H9 (cell line): ENCODE measurements at regions not wholly inside any gene's neighbourhood (a gene's known extent, or its start where the extent isn't known, plus 50 kb on each side); places are given as distances from the start of the nearest gene placed in this dataset.

ENCODE experiments used
- DNase-seq: peaks from one replicate; pipeline ENCODE4 v3.0.0-alpha.2; 2017
- H2AFZ ChIP-seq: one replicate; pipeline ENCODE4 v1.6.1; 2013; ENCODE audit warnings: mild to moderate bottlenecking, low read length, control low read depth, moderate library complexity
- H2AK5ac ChIP-seq: 2 replicates; pipeline ENCODE4 v1.6.1; 2013; ENCODE audit warnings: low read length, control low read depth, mixed read lengths; ENCODE audit not compliant: insufficient read length
- H2BK120ac ChIP-seq: one replicate; pipeline ENCODE4 v1.6.1; 2013; ENCODE audit warnings: low read depth, mild to moderate bottlenecking, low read length, control low read depth, inconsistent platforms; ENCODE audit not compliant: poor library complexity, severe bottlenecking
- H2BK12ac ChIP-seq: 2 replicates; pipeline ENCODE4 v1.6.1; 2013; ENCODE audit warnings: low read length, control low read depth, mixed read lengths, low read depth; ENCODE audit not compliant: insufficient read length
- H2BK15ac ChIP-seq: 2 replicates; pipeline ENCODE4 v1.6.1; 2013; ENCODE audit warnings: low read depth, low read length, control low read depth
- H2BK20ac ChIP-seq: one replicate; pipeline ENCODE4 v1.6.1; 2013; ENCODE audit warnings: low read depth, mild to moderate bottlenecking, low read length, control low read depth, inconsistent platforms; ENCODE audit not compliant: poor library complexity, severe bottlenecking
- H2BK5ac ChIP-seq: 2 replicates; pipeline ENCODE4 v1.6.1; 2013; ENCODE audit warnings: low read length, control low read depth, mixed read lengths; ENCODE audit not compliant: insufficient read length
- H3K14ac ChIP-seq: 2 replicates; pipeline ENCODE4 v1.6.1; 2013; ENCODE audit warnings: low read length, control low read depth; ENCODE audit not compliant: insufficient read depth
- H3K18ac ChIP-seq: 2 replicates; pipeline ENCODE4 v1.6.1; 2013; ENCODE audit warnings: low read depth, mild to moderate bottlenecking, mixed read lengths, low read length, control low read depth; ENCODE audit not compliant: insufficient read length
- H3K23ac ChIP-seq: 2 replicates; pipeline ENCODE4 v1.6.1; 2013; ENCODE audit warnings: low read length, control low read depth, mixed read lengths, low read depth; ENCODE audit not compliant: insufficient read length
- H3K23me2 ChIP-seq: 2 replicates; pipeline ENCODE4 v1.6.1; 2013; ENCODE audit warnings: low read depth, mild to moderate bottlenecking, mixed read lengths, low read length, control low read depth; ENCODE audit not compliant: insufficient read length, poor library complexity, severe bottlenecking
- H3K27ac ChIP-seq: 2 replicates; pipeline ENCODE4 v1.5.1; 2013; ENCODE audit warnings: low read length, control low read depth, mixed read lengths, low read depth; ENCODE audit not compliant: insufficient read length
- H3K27me3 ChIP-seq: 2 replicates; pipeline ENCODE4 v1.6.1; 2013; ENCODE audit warnings: low read length, control low read depth, inconsistent platforms; ENCODE audit not compliant: insufficient read depth
- H3K4ac ChIP-seq: 2 replicates; pipeline ENCODE4 v1.6.1; 2013; ENCODE audit warnings: low read depth, mild to moderate bottlenecking, control low read depth, inconsistent platforms, low read length, moderate library complexity
- H3K4me1 ChIP-seq: 2 replicates; pipeline ENCODE4 v1.6.1; 2013; ENCODE audit warnings: low read length, control low read depth, inconsistent platforms; ENCODE audit not compliant: insufficient read depth
- H3K4me2 ChIP-seq: 2 replicates; pipeline ENCODE4 v1.6.1; 2013; ENCODE audit warnings: low read length, control low read depth, mixed read lengths; ENCODE audit not compliant: insufficient read length, insufficient read depth
- H3K56ac ChIP-seq: 2 replicates; pipeline ENCODE4 v1.6.1; 2013; ENCODE audit warnings: low read depth, mild to moderate bottlenecking, mixed read lengths, low read length, control low read depth; ENCODE audit not compliant: insufficient read length
- H3K79me1 ChIP-seq: 2 replicates; pipeline ENCODE4 v1.6.1; 2013; ENCODE audit warnings: low read depth, mild to moderate bottlenecking, moderate library complexity, low read length, control low read depth, inconsistent platforms; ENCODE audit not compliant: insufficient read depth, poor library complexity, severe bottlenecking
- H3K79me2 ChIP-seq: 2 replicates; pipeline ENCODE4 v1.6.1; 2013; ENCODE audit warnings: low read length, control low read depth, inconsistent platforms; ENCODE audit not compliant: insufficient read depth
- H3K9ac ChIP-seq: 2 replicates; pipeline ENCODE4 v1.6.1; 2013; ENCODE audit warnings: low read length, control low read depth, mixed read lengths; ENCODE audit not compliant: insufficient read length; ENCODE audit errors: extremely low read depth
- H3K9me3 ChIP-seq: one replicate; pipeline ENCODE4 v1.6.1; 2013; ENCODE audit warnings: low read depth, low read length, inconsistent platforms; ENCODE audit not compliant: control insufficient read depth
- H3T11ph ChIP-seq: one replicate; pipeline ENCODE4 v1.6.1; 2013; ENCODE audit warnings: mild to moderate bottlenecking, low read length, control low read depth, inconsistent platforms
- H4K20me1 ChIP-seq: one replicate; pipeline ENCODE4 v1.6.1; 2013; ENCODE audit not compliant: control insufficient read depth, insufficient read length, insufficient read depth
- H4K5ac ChIP-seq: 2 replicates; pipeline ENCODE4 v1.6.1; 2013; ENCODE audit warnings: low read depth, mild to moderate bottlenecking, mixed read lengths, low read length, control low read depth; ENCODE audit not compliant: insufficient read length
- H4K8ac ChIP-seq: replicated peaks from 2 replicates; pipeline ENCODE4 v1.6.1; 2013; ENCODE audit warnings: low read length, control low read depth, mixed read lengths, low read depth; ENCODE audit not compliant: insufficient read length
- H4K91ac ChIP-seq: 2 replicates; pipeline ENCODE4 v1.6.1; 2013; ENCODE audit warnings: low read depth, mild to moderate bottlenecking, moderate library complexity, mixed read lengths, low read length, control low read depth; ENCODE audit not compliant: insufficient read length
- H3K27ac Mint-ChIP-seq, 3 experiments: 2 replicates in 2 of 3; 3 replicates in 1 of 3; pipeline ENCODE4 v1.8.0; 2020 to 2021; ENCODE audit warnings: mixed read lengths in 3 of 3, mild to moderate bottlenecking in 1 of 3, moderate library complexity in 1 of 3
- H3K27me3 Mint-ChIP-seq: 2 replicates; pipeline ENCODE4 v1.8.0; 2021; ENCODE audit warnings: low read depth, mild to moderate bottlenecking, moderate library complexity, mixed read lengths
- H3K36me3 Mint-ChIP-seq, 3 experiments: 2 replicates in 2 of 3; 3 replicates in 1 of 3; pipeline ENCODE4 v1.8.0; 2020 to 2021; ENCODE audit warnings: low read depth in 3 of 3, mixed read lengths in 3 of 3; ENCODE audit not compliant: insufficient read depth in 1 of 3
- H3K4me1 Mint-ChIP-seq, 2 experiments: 2 replicates each; pipeline ENCODE4 v1.8.0; 2020; ENCODE audit warnings: mixed read lengths in 2 of 2
- H3K4me3 Mint-ChIP-seq, 2 experiments: 2 replicates in 1 of 2; 3 replicates in 1 of 2; pipeline ENCODE4 v1.8.0; 2020 to 2021; ENCODE audit warnings: mild to moderate bottlenecking in 2 of 2, mixed read lengths in 2 of 2, moderate library complexity in 1 of 2
- H3K9me3 Mint-ChIP-seq, 2 experiments: 2 replicates in 1 of 2; 3 replicates in 1 of 2; pipeline ENCODE4 v1.8.0; 2020; ENCODE audit warnings: mild to moderate bottlenecking in 2 of 2, mixed read lengths in 2 of 2, moderate library complexity in 1 of 2
- CTCF ChIP-seq: fragments of 200-600 bp; sonication (generic); conservative IDR thresholded peaks from 3 replicates; pipeline ENCODE4 v1.8.0; 2021; ENCODE audit warnings: antibody characterized with exemption, mild to moderate bottlenecking
- WGBS: extraction: QIAGEN DNeasy Blood & Tissue Kit; methylation state at CpG from one replicate; pipeline ENCODE4 v1.1.7; 2013; ENCODE audit warnings: missing lambda C conversion rate, low lambda C conversion rate, mixed read lengths; ENCODE audit not compliant: insufficient read length; ENCODE audit errors: extremely low coverage; 5-methylcytosine and 5-hydroxymethylcytosine counted together

GRCh38 chr9:89749500-89750116, 144.8 kb downstream of the GADD45G start:
- no peak overlapping the region for H3T11ph ChIP-seq
- H4K8ac ChIP-seq, result no peak overlapping the region
- H3K56ac ChIP-seq, result no peak overlapping the region
- peak overlapping the region; percentile 13 for H3K18ac ChIP-seq
- no peak overlapping the region for H2BK12ac ChIP-seq
- DNase-seq, result no peak
- H4K91ac ChIP-seq, result no peak overlapping the region
- no peaks in the 10 kb centered on the region for H3K9me3 ChIP-seq
- no peaks in the 10 kb centered on the region for H3K79me1 ChIP-seq
- H3K4me1 Mint-ChIP-seq, result peaks cover 34 to 35% of the 10 kb centered on the region in 2 experiments
- no peaks in the 10 kb centered on the region for H4K20me1 ChIP-seq
- no peak overlapping the region for H3K23ac ChIP-seq
- H3K27ac Mint-ChIP-seq, result peak overlapping the region in 1 of 3 experiments; percentile 44; a peak in 2 of 7 replicates
- no peak overlapping the region for H3K4me2 ChIP-seq
- no peak overlapping the region for H2BK15ac ChIP-seq
- H2BK120ac ChIP-seq, result no peak overlapping the region
- H2AK5ac ChIP-seq, result no peak overlapping the region
- no peaks in the 10 kb centered on the region for H3K27me3 ChIP-seq
- no peak overlapping the region for H3K14ac ChIP-seq
- H4K5ac ChIP-seq, result no peak overlapping the region
- H2BK5ac ChIP-seq, result no peak overlapping the region
- no peaks in the 10 kb centered on the region for H3K79me2 ChIP-seq
- H3K4me1 ChIP-seq, result peaks cover 2% of the 10 kb centered on the region; the same call in 1 of the 2 replicates
- WGBS, result no CpG with 5 or more reads among the region's 3 CpGs
- peaks cover 0 to 2% of the 10 kb centered on the region in 2 experiments; a peak in 1 of 5 replicates for H3K9me3 Mint-ChIP-seq
- H3K4me3 Mint-ChIP-seq, result no peak overlapping the region; a peak in 1 of 5 replicates
- H3K36me3 Mint-ChIP-seq, result no peaks in the 10 kb centered on the region; a peak in 2 of 7 replicates
- no peak for TF ChIP-seq CTCF
- H2BK20ac ChIP-seq, result no peak overlapping the region
- H3K4ac ChIP-seq, result no peak overlapping the region
- no peaks in the 10 kb centered on the region for H3K23me2 ChIP-seq
- no peak overlapping the region for H3K27ac ChIP-seq
- H3K9ac ChIP-seq, result no peak overlapping the region
- peaks cover 4% of the 10 kb centered on the region; the same call in 1 of the 2 replicates for H3K27me3 Mint-ChIP-seq
- H2AFZ ChIP-seq, result no peak overlapping the region
